ENCODE measurements at regions not wholly inside any gene's neighbourhood (a gene's known extent, or its start where the extent isn't known, plus 50 kb on each side); places are given as distances from the start of the nearest gene placed in this dataset.

DNA sequence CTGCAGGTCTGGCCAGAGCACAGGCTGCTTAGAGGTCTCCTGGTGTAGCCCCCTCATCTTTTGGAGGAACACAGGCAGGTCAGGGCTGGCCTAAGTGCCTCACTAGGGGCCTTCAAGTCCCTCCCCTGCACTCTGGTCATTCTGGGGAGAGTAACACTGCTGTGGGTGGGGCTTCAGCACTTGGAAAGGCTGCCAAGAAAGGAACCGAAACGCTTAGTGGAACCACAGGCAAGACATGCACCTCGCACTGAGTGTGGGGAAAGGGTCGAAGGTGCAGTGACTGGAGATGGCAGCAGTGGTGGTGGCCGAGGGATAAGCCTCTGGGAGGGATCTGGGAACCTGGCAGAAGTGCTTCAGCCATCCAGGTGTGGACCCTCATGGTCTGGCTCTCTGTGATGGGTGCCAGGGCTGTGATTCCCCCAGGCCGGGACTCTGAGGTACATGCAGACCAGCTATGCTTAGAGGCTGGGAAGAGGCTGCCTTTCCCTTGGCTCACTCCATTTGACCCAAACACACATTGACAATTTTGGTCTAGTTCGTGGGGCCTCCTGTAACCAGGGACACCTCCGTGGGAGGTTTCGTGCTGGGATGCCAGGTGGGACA lies 182.9 kb upstream of the CSF3R start:
- H3K27me3 Mint-ChIP-seq = peaks cover 39% of the 10 kb centered on the region
- TF ChIP-seq, protein P1, sequence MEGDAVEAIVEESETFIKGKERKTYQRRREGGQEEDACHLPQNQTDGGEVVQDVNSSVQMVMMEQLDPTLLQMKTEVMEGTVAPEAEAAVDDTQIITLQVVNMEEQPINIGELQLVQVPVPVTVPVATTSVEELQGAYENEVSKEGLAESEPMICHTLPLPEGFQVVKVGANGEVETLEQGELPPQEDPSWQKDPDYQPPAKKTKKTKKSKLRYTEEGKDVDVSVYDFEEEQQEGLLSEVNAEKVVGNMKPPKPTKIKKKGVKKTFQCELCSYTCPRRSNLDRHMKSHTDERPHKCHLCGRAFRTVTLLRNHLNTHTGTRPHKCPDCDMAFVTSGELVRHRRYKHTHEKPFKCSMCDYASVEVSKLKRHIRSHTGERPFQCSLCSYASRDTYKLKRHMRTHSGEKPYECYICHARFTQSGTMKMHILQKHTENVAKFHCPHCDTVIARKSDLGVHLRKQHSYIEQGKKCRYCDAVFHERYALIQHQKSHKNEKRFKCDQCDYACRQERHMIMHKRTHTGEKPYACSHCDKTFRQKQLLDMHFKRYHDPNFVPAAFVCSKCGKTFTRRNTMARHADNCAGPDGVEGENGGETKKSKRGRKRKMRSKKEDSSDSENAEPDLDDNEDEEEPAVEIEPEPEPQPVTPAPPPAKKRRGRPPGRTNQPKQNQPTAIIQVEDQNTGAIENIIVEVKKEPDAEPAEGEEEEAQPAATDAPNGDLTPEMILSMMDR (conservative IDR thresholded peaks at IDR 0.05) = no peak
- peaks cover 25% of the 10 kb centered on the region for H3K4me1 Mint-ChIP-seq (ENCODE audit: unreplicated experiment)
- DNase-seq (ENCODE audit: extremely low spot score, unreplicated experiment) = no peak
- no peaks in the 10 kb centered on the region for H3K9me3 Mint-ChIP-seq
- no peak overlapping the region for H3K4me3 Mint-ChIP-seq
- no peak overlapping the region for H3K27ac Mint-ChIP-seq
- H3K36me3 Mint-ChIP-seq = no peaks in the 10 kb centered on the region

DNA sequence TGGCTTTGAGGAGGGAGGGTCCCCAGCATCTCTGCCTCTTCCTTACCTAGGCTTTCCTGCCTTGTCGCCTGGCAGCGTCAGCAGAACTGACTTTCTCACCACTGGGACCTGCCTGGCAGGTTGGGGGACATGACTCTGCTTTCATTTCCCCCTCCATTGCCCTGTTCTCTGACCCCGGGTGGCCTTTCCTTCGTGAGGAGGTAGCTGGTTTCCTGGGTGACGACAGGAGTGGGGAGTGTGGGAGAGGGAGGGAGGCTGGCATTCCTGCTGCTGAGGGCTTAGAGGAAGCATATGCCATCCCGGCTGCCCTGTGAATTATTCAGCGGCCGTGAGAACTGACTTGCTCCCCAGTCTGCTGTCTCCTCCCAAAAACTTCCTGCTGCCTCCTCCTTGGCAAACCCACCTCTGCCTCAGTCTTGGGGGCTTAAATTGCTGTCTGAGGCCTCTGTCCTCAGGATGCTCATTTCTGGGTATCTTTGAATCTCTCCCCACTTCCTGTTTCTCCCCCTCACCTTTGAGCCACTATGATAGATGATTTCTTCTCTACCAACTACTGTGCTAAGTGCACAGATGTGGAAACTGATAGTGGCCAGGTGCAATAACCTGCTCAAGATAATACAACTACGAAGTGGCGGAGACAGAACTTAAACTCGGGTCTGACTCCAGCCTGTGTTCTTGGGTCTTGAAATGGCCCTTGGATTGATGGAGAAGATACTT lies 182.0 kb upstream of the CSF3R start:
- H3K4me1 Mint-ChIP-seq (ENCODE audit: unreplicated experiment) = peaks cover 19% of the 10 kb centered on the region
- H3K36me3 Mint-ChIP-seq = no peaks in the 10 kb centered on the region
- DNase-seq (ENCODE audit: extremely low spot score, unreplicated experiment) = no peak
- peaks cover 40% of the 10 kb centered on the region for H3K27me3 Mint-ChIP-seq
- H3K27ac Mint-ChIP-seq = no peak overlapping the region
- no peaks in the 10 kb centered on the region for H3K9me3 Mint-ChIP-seq
- TF ChIP-seq, protein P1 (conservative IDR thresholded peaks at IDR 0.05) = no peak
- no peak overlapping the region for H3K4me3 Mint-ChIP-seq

DNA sequence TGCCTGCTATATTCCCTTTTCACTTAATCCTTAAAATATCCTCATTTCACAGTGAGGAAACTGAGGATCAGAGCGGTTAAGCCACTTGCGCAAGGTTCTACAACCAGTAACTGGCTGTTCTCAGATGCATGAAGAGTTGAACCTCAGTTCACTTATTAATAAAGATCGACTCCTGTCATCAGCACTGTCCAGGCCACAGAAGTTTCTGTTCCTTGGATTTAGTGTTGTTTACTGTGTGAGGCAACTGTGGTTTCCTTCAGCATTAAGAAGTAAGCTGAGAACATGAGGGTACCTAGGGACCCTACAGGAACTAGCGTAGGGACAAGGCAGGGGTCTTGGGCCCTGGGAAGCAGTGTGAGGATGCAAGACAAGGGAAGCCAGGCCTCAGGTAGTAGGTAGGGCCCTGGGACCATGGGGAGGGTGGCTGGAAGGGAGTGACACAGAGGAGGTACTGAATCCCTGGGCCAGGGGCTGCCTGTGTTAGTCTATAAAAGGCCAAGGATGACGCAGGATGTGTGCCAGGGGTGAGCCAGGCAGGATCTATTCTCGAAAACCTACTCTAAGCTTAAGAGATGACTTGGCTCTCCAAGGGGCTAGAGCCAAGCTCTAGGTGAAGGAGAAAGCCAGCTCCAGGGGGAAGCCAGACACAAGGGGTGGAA lies 181.2 kb upstream of the CSF3R start:
- peaks cover 46% of the 10 kb centered on the region for H3K27me3 Mint-ChIP-seq

DNA sequence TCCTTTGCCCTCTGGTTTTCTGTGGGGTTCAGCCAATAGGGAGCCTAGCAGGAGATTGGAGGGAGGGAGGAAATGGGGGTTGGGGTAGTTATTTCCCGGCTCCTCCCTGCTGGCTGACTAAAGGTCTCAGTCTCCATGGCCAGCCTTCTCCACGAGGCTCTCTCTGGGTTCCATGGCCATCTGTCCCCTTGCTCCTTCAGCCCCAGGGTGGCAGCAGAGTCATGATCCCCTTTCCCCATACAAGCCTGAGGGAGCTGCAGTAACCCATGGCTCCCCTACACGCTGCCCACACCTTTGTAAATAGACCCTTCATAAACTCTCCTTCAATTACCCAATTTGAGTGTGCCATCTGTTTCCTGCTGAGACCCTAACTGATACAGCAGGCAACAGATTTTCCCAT lies 176.1 kb upstream of the CSF3R start:
- H3K4me3 Mint-ChIP-seq = no peak overlapping the region
- peaks cover 57% of the 10 kb centered on the region for H3K27me3 Mint-ChIP-seq
- no peak for DNase-seq (ENCODE audit: extremely low spot score, unreplicated experiment)
- no peaks in the 10 kb centered on the region for H3K9me3 Mint-ChIP-seq
- TF ChIP-seq, protein P1 (conservative IDR thresholded peaks at IDR 0.05) = no peak
- H3K4me1 Mint-ChIP-seq (ENCODE audit: unreplicated experiment) = peaks cover 3% of the 10 kb centered on the region
- H3K36me3 Mint-ChIP-seq = no peaks in the 10 kb centered on the region
- no peak overlapping the region for H3K27ac Mint-ChIP-seq

More for the DNA sequence above, 181.2 kb upstream of the CSF3R start:
- no peaks in the 10 kb centered on the region for H3K36me3 Mint-ChIP-seq
- TF ChIP-seq, protein P1 (conservative IDR thresholded peaks at IDR 0.05) = no peak
- H3K4me1 Mint-ChIP-seq (ENCODE audit: unreplicated experiment) = peaks cover 11% of the 10 kb centered on the region
- H3K9me3 Mint-ChIP-seq = no peaks in the 10 kb centered on the region
- no peak overlapping the region for H3K4me3 Mint-ChIP-seq
- no peak overlapping the region for H3K27ac Mint-ChIP-seq
- no peak for DNase-seq (ENCODE audit: extremely low spot score, unreplicated experiment)

DNA sequence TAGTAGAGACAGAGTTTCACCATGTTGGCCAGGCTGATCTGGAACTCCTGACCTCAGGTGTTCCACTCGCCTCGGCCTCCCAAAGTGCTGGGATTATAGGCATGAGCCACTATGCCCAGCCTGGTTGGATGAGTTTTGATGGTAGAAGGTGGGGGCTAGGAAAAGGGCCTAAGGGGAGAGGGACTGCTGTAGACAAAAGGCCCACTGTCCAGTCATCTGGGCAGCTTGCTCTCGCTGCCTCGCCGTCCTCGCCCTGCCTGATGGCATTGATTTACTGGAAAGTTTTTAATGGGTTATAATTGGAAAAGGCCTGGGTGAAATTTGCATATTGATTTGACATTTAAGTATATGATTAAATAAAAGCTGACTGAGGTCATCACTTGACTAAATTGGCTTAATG lies 175.1 kb upstream of the CSF3R start:
- TF ChIP-seq, protein P1 (conservative IDR thresholded peaks at IDR 0.05) = no peak
- DNase-seq (ENCODE audit: extremely low spot score, unreplicated experiment) = no peak
- H3K27me3 Mint-ChIP-seq = peaks cover 58% of the 10 kb centered on the region
- no peak overlapping the region for H3K27ac Mint-ChIP-seq
- H3K9me3 Mint-ChIP-seq = no peaks in the 10 kb centered on the region
- peaks cover 5% of the 10 kb centered on the region for H3K4me1 Mint-ChIP-seq (ENCODE audit: unreplicated experiment)
- no peak overlapping the region for H3K4me3 Mint-ChIP-seq
- H3K36me3 Mint-ChIP-seq = no peaks in the 10 kb centered on the region

All from type B pancreatic cell (in vitro differentiated cells).